ENCODE measurements at regions not wholly inside any gene's neighbourhood (a gene's known extent, or its start where the extent isn't known, plus 50 kb on each side); places are given as distances from the start of the nearest gene placed in this dataset.

- TF ChIP-seq, protein P1, sequence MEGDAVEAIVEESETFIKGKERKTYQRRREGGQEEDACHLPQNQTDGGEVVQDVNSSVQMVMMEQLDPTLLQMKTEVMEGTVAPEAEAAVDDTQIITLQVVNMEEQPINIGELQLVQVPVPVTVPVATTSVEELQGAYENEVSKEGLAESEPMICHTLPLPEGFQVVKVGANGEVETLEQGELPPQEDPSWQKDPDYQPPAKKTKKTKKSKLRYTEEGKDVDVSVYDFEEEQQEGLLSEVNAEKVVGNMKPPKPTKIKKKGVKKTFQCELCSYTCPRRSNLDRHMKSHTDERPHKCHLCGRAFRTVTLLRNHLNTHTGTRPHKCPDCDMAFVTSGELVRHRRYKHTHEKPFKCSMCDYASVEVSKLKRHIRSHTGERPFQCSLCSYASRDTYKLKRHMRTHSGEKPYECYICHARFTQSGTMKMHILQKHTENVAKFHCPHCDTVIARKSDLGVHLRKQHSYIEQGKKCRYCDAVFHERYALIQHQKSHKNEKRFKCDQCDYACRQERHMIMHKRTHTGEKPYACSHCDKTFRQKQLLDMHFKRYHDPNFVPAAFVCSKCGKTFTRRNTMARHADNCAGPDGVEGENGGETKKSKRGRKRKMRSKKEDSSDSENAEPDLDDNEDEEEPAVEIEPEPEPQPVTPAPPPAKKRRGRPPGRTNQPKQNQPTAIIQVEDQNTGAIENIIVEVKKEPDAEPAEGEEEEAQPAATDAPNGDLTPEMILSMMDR (IDR thresholded peaks at IDR 0.05): no peak
- TF ChIP-seq EP300 (IDR thresholded peaks at IDR 0.05; ENCODE audit: low read depth) (no peak), POLR2AphosphoS5 (IDR thresholded peaks at IDR 0.05) (no peak), POLR2A (IDR thresholded peaks at IDR 0.05) (no peak)
- DNase-seq: no peak
- intact Hi-C loops (cut with DNase I; ENCODE audit: low total_unique reads) (no loop called here), in situ Hi-C loops (cut with MboI; ENCODE audit: low pct_ligation_motif_present in 1 of 4, low pct_unique_long_range_greater_than_20kb in 1 of 4, low sequenced_read_pairs in 3 of 4) (no loop called here)
- H3K4me1 ChIP-seq: no peaks in the 10 kb centered on the region
- no peaks in the 10 kb centered on the region for H3K36me3 ChIP-seq
- no peaks in the 10 kb centered on the region for H3K9me3 ChIP-seq
- H3K27ac ChIP-seq: no peak overlapping the region
- H3K4me3 ChIP-seq: no peak overlapping the region
- WGBS, 2 donors (ENCODE audit: low coverage in 1 of 2): 31 to 35% methylated on average over 1 of the region's 1 CpG
- no peaks in the 10 kb centered on the region for H3K27me3 ChIP-seq
These were observed 225.3 kb downstream of the SPRY2 start for GRCh38 chr13:80115616-80116015.

DNA sequence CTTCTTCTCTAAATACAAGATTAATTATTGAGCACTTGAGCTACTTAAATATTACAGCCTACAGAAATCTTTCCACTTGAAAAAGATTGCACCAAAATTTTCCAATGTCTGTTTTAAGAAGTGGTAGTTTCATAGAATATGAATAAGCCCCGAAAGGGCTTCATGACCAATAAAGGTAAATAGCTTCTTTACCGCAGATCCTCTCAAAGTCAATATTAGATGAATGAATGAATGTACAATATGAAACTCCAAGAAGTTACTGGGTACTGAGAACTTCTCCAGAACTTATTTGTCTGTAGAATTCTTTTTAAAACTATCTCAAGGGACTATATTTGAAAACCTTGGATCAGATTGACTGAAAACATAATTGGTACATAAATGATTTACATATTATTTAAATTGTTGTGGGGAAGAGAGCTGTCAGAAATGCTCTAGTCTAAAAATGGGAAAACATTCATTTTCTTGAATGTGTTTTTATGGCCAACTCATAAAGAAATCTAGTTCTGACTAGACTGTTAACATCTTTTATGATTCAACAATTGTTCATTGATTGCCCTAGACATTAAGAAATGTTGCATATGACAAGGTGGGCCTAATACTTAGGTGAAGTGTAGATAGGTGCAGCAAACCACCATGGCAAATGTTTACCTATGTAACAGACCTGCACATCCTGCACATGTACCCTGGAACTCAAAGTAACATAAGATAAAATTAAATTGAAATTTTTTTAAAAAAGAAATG is 227.0 kb downstream of the SPRY2 start:
- intact Hi-C loops (cut with DNase I; ENCODE audit: low total_unique reads) (no loop called here), in situ Hi-C loops (cut with MboI; ENCODE audit: low pct_ligation_motif_present in 1 of 4, low pct_unique_long_range_greater_than_20kb in 1 of 4, low sequenced_read_pairs in 3 of 4) (no loop called here)
- TF ChIP-seq POLR2A (IDR thresholded peaks at IDR 0.05) (no peak), POLR2AphosphoS5 (IDR thresholded peaks at IDR 0.05) (no peak)
- no peaks in the 10 kb centered on the region for H3K27me3 ChIP-seq
- DNase-seq: no peak
- H3K9me3 ChIP-seq: no peaks in the 10 kb centered on the region
- H3K27ac ChIP-seq: no peak overlapping the region
- H3K4me1 ChIP-seq: no peaks in the 10 kb centered on the region
- no peaks in the 10 kb centered on the region for H3K36me3 ChIP-seq
- WGBS, 2 donors (ENCODE audit: low coverage in 1 of 2): 79 to 88% methylated on average over 2 of the region's 2 CpGs
- H3K4me3 ChIP-seq: no peak overlapping the region

- H3K27me3 ChIP-seq: no peaks in the 10 kb centered on the region
- H3K36me3 ChIP-seq: no peaks in the 10 kb centered on the region
- H3K4me3 ChIP-seq: no peak overlapping the region
- DNase-seq: no peak
- H3K9me3 ChIP-seq: no peaks in the 10 kb centered on the region
- intact Hi-C loops (cut with DNase I; ENCODE audit: low total_unique reads): no loop called here
- no peak for TF ChIP-seq POLR2A (IDR thresholded peaks at IDR 0.05)
- TF ChIP-seq, protein P1 (IDR thresholded peaks at IDR 0.05): no peak
- no peak for TF ChIP-seq EP300 (IDR thresholded peaks at IDR 0.05; ENCODE audit: low read depth)
- TF ChIP-seq POLR2AphosphoS5 (IDR thresholded peaks at IDR 0.05): no peak
- H3K4me1 ChIP-seq: no peaks in the 10 kb centered on the region
- 51% methylated on average over 3 of the region's 3 CpGs; no CpG with 5 or more reads in 1 of the 2 donors for WGBS, 2 donors (ENCODE audit: low coverage in 1 of 2)
- no peak overlapping the region for H3K27ac ChIP-seq
- in situ Hi-C loops (cut with MboI; ENCODE audit: low pct_ligation_motif_present in 1 of 4, low pct_unique_long_range_greater_than_20kb in 1 of 4, low sequenced_read_pairs in 3 of 4): no loop called here
These were observed 231.6 kb downstream of the SPRY2 start for GRCh38 chr13:80109303-80109702.

DNA sequence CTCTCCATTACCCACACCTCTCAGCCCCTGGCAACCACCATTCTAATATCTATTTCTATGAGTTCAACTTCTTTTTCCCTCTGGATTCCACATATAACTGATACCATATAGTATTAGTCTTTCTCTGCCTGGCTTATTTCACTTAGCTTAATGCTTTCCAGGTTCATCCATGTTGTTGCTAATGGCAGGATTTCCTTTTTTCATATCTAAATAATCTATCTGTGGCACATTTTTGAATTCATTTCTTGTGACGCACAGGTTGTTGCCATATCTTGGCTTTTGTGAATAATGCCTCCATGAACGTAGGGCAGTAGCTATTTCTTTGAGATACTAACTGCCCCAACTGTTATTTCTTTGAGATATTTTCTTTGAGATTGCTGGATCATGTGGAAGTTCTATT is 235.6 kb downstream of the SPRY2 start:
- DNase-seq: no peak
- TF ChIP-seq POLR2A (IDR thresholded peaks at IDR 0.05) (no peak), POLR2AphosphoS5 (IDR thresholded peaks at IDR 0.05) (no peak), EP300 (IDR thresholded peaks at IDR 0.05; ENCODE audit: low read depth) (no peak)
- TF ChIP-seq, protein P1 (IDR thresholded peaks at IDR 0.05): no peak
- 81 to 94% methylated on average over 2 of the region's 2 CpGs for WGBS, 2 donors (ENCODE audit: low coverage in 1 of 2)
- Histone ChIP-seq H3K27ac (no peak overlapping the region), H3K27me3 (no peaks in the 10 kb centered on the region), H3K9me3 (no peaks in the 10 kb centered on the region), H3K36me3 (no peaks in the 10 kb centered on the region), H3K4me1 (peaks cover 0 to 10% (median 0%) of the 10 kb centered on the region in 4 donors), H3K4me3 (no peak overlapping the region)
- intact Hi-C loops (cut with DNase I; ENCODE audit: low total_unique reads) (no loop called here), in situ Hi-C loops (cut with MboI; ENCODE audit: low pct_ligation_motif_present in 1 of 4, low pct_unique_long_range_greater_than_20kb in 1 of 4, low sequenced_read_pairs in 3 of 4) (no loop called here)

GRCh38 chr13:80101040-80101439 is 239.9 kb downstream of the SPRY2 start:
- in situ Hi-C loops (cut with MboI; ENCODE audit: low pct_ligation_motif_present in 1 of 4, low pct_unique_long_range_greater_than_20kb in 1 of 4, low sequenced_read_pairs in 3 of 4) (no loop called here), intact Hi-C loops (cut with DNase I; ENCODE audit: low total_unique reads) (no loop called here)
- TF ChIP-seq, protein P1 (IDR thresholded peaks at IDR 0.05): no peak
- H3K4me3 ChIP-seq: no peak overlapping the region
- no peaks in the 10 kb centered on the region for H3K9me3 ChIP-seq
- no peaks in the 10 kb centered on the region for H3K36me3 ChIP-seq
- no peak overlapping the region for H3K27ac ChIP-seq
- no peak for DNase-seq
- H3K4me1 ChIP-seq: peaks cover 0 to 10% (median 0%) of the 10 kb centered on the region in 4 donors
- WGBS, 2 donors (ENCODE audit: low coverage in 1 of 2): 28 to 41% methylated on average over 3 of the region's 3 CpGs
- no peaks in the 10 kb centered on the region for H3K27me3 ChIP-seq

All from transverse colon (tissue), 4 donors.